ENCODE measurements at regions not wholly inside any gene's neighbourhood (a gene's known extent, or its start where the extent isn't known, plus 50 kb on each side); places are given as distances from the start of the nearest gene placed in this dataset.
"Not testable (repeated sequence)": the region's sequence is repeated elsewhere in the genome, so short reads cannot be mapped to it uniquely, and the experiment has no call there.

- DNase-seq (ENCODE audit: low read depth, low spot score), result no peak
Measured at GRCh38 chr2:234564699-234565098, 67.8 kb upstream of the ARL4C start.

- no peak for DNase-seq (ENCODE audit: low read depth, low spot score)
Measured at GRCh38 chr2:234559609-234560008, 62.7 kb upstream of the ARL4C start.

- DNase-seq (ENCODE audit: low read depth, low spot score), result no peak
Measured at GRCh38 chr2:234558642-234559041, 61.8 kb upstream of the ARL4C start.

GRCh38 chr2:234556848-234557573, 60.1 kb upstream of the ARL4C start:
- no peak for DNase-seq (ENCODE audit: low read depth, low spot score)

- no peak for DNase-seq (ENCODE audit: low read depth, low spot score)
Measured at GRCh38 chr2:234555616-234556249, 58.9 kb upstream of the ARL4C start.

GRCh38 chr2:234555161-234555560, 58.3 kb upstream of the ARL4C start:
- no peak for DNase-seq (ENCODE audit: low read depth, low spot score)

- not testable (repeated sequence) for DNase-seq (ENCODE audit: low read depth, low spot score)
Measured at GRCh38 chr2:234553223-234553622, 56.3 kb upstream of the ARL4C start.

GRCh38 chr2:234550511-234551107, 53.7 kb upstream of the ARL4C start:
- DNase-seq (ENCODE audit: low read depth, low spot score), result peak; percentile 88

- no peak for DNase-seq (ENCODE audit: low read depth, low spot score)
Measured at GRCh38 chr2:234550056-234550455, 53.2 kb upstream of the ARL4C start.

GRCh38 chr2:234548695-234549420, 52.0 kb upstream of the ARL4C start:
- peak; percentile 52 for DNase-seq (ENCODE audit: low read depth, low spot score)

- DNase-seq (ENCODE audit: low read depth, low spot score), result no peak
Measured at GRCh38 chr2:234546770-234547169, 49.9 kb upstream of the ARL4C start.
